H1 (cell line): ENCODE measurements at regions not wholly inside any gene's neighbourhood (a gene's known extent, or its start where the extent isn't known, plus 50 kb on each side); places are given as distances from the start of the nearest gene placed in this dataset.

Experiments used
- CEBPB ChIP-seq: IDR thresholded peaks from 2 replicates; pipeline ENCODE4 v1.6.1; 2012; ENCODE audit warnings: low read depth, low read length
- CHD2 ChIP-seq: IDR thresholded peaks from 2 replicates; pipeline ENCODE4 v1.6.1; 2012; ENCODE audit warnings: low read length, improper control_type of control experiment
- GTF2F1 ChIP-seq: IDR thresholded peaks from 2 replicates; pipeline ENCODE4 v1.6.1; 2012; ENCODE audit warnings: low read depth, low read length, improper control_type of control experiment, borderline replicate concordance
- POLR2A ChIP-seq, 2 experiments: IDR thresholded peaks; 1 replicate in 1 of 2; 2 replicates in 1 of 2; pipeline ENCODE4 v1.6.1; 2011; ENCODE audit warnings: low read depth in 2 of 2, low read length in 2 of 2, mild to moderate bottlenecking in 2 of 2; ENCODE audit errors: control extremely low read depth in 1 of 2

DNA sequence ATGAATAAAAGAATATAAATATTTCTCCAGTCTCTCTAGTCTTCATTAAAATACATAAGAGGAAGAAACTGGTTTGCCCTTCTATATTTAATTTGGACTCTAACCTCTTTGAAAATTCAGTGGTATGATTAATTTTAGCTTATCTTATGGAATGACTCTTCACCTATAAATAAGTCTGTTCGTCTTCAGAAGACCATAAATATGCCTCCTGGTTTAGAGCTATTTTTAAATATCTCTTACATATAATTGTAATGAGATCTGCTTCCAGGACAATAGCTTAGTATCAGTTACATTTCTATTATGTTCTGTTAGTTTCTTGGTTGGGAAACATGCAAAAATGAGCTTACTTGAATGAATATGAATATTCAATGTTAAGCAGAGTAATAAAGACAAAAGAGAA is 257.5 kb upstream of the HMGA2 start (continued):
- no peak for TF ChIP-seq POLR2A (IDR thresholded peaks at IDR 0.05; ENCODE audit: control extremely low read depth in 1 of 2, low read depth in 2 of 2, low read length in 2 of 2)
- no peak for TF ChIP-seq CHD2
- TF ChIP-seq CEBPB = no peak
- TF ChIP-seq GTF2F1 = no peak
- TF ChIP-seq, all 59 proteins: peak for 0
